Activated T-helper 17 cell treated with anti-CD3 and anti-CD28 coated beads, Interleukin-2, amount 50 U/mL, for 72 hours (primary cell): ENCODE measurements at regions not wholly inside any gene's neighbourhood (a gene's known extent, or its start where the extent isn't known, plus 50 kb on each side); places are given as distances from the start of the nearest gene placed in this dataset.
"Not testable (repeated sequence)": the region's sequence is repeated elsewhere in the genome, so short reads cannot be mapped to it uniquely, and the experiment has no call there.

ENCODE experiments used
- ATAC-seq: fragments of 150-1000 bp; cut with Tn5 transposase; replicated peaks from 2 replicates; pipeline ENCODE4 v1.10.0; 2021; ENCODE audit warnings: mild to moderate bottlenecking, moderate library complexity
- H3K27ac Mint-ChIP-seq: one replicate; pipeline ENCODE4 v1.8.0; 2022; ENCODE audit warnings: mixed read lengths
- H3K27me3 Mint-ChIP-seq: one replicate; pipeline ENCODE4 v1.8.0; 2022; ENCODE audit warnings: mixed read lengths
- H3K36me3 Mint-ChIP-seq: one replicate; pipeline ENCODE4 v1.8.0; 2022; ENCODE audit warnings: low read depth, mild to moderate bottlenecking, mixed read lengths
- H3K4me1 Mint-ChIP-seq: one replicate; pipeline ENCODE4 v1.8.0; 2022; ENCODE audit warnings: mixed read lengths
- H3K4me3 Mint-ChIP-seq: one replicate; pipeline ENCODE4 v1.8.0; 2022; ENCODE audit warnings: mild to moderate bottlenecking, mixed read lengths
- H3K9me3 Mint-ChIP-seq: one replicate; pipeline ENCODE4 v1.8.0; 2022; ENCODE audit warnings: mixed read lengths

DNA sequence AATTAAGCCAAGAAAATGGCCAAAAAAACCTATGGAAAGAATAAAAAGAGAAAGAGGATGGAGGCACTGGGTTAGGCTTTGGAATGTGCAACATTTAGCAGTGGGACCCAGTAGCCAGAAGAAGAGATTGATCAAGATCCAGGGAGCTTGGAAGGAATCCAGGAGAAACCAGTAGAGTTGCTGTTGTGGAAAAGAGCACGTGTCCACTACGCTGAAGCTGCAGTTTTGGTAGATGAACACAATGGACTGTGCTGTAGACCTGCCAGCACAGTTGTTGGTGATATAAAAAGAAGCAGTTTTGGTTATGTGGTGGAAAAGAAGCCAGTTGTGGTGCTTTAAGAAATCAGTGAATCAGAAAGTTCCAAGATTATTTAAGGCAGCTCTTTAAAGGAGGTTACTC is 802.2 kb upstream of the POM121L12 start:
- peaks cover 21% of the 10 kb centered on the region for H3K9me3 Mint-ChIP-seq
- no peaks in the 10 kb centered on the region for H3K36me3 Mint-ChIP-seq
- H3K4me3 Mint-ChIP-seq: no peak overlapping the region
- H3K27me3 Mint-ChIP-seq: no peaks in the 10 kb centered on the region
- no peak for ATAC-seq
- H3K27ac Mint-ChIP-seq: no peak overlapping the region
- H3K4me1 Mint-ChIP-seq: no peaks in the 10 kb centered on the region

DNA sequence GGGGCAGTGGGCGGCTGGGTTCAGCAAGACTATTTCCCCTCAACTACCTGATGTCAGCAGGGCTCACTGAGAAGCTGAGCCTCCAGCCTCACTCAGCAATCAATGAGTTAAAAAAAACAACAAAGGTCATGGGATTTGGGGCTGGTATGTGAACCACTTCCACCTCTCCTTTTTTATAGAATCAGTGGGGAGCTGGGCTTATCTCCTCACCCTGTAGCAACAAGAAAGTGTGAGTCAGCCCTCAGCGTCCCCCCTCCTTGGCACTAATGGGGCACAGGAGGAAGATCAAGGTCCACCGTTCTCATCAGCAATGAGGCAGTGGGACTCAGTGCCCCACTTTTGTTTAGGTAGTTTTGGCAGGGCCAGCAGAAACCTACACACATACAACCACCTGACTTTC is 823.5 kb upstream of the POM121L12 start:
- Mint-ChIP-seq H3K36me3 (no peaks in the 10 kb centered on the region), H3K27me3 (no peaks in the 10 kb centered on the region), H3K27ac (no peak overlapping the region), H3K4me3 (no peak overlapping the region), H3K9me3 (peaks cover 10% of the 10 kb centered on the region), H3K4me1 (no peaks in the 10 kb centered on the region)
- no peak for ATAC-seq

DNA sequence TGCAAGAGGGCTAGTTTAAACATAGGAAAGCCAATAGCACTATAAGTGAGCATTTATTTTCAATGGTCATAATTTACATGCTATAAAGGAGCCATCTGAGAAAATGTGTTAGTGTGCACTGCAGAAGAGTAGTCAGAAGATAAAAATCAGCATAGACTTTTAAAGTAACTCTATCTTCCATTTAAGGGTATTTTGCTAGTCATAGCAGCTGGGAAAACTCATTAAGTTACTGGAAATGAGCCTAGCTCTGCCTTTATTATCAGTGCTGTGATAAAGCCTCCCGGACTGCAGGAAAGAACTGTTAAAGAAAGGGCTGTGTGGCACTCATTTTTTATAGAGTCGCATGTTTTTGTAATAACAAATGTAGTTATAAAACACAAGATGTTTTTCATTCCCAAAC is 825.8 kb upstream of the POM121L12 start:
- H3K27me3 Mint-ChIP-seq: no peaks in the 10 kb centered on the region
- no peak overlapping the region for H3K27ac Mint-ChIP-seq
- peaks cover 8% of the 10 kb centered on the region for H3K9me3 Mint-ChIP-seq

DNA sequence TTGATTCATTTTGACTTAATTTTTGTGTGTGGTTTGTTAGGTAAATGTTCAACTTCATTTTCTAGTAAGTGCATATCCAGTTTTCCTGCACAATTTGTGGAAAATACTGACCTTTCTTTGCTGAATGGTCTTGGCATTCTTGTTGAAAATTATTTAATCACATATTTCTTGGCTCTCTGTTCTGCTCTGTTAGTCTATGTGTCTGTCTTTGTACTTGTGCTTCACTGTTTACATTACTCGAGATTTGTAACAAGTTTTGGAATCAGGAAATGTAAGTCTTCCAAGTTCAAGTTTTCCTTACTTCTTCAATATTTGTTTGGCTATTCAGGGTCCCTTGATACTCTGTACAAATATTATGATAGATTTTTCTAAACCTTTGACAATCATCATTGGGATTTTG is 838.2 kb upstream of the POM121L12 start:
- no peak overlapping the region for H3K4me3 Mint-ChIP-seq
- H3K27me3 Mint-ChIP-seq: no peaks in the 10 kb centered on the region
- no peaks in the 10 kb centered on the region for H3K4me1 Mint-ChIP-seq
- no peaks in the 10 kb centered on the region for H3K36me3 Mint-ChIP-seq
- no peak overlapping the region for H3K27ac Mint-ChIP-seq
- no peak for ATAC-seq
- peaks cover 16% of the 10 kb centered on the region for H3K9me3 Mint-ChIP-seq

More for the DNA sequence above, 825.8 kb upstream of the POM121L12 start:
- no peak for ATAC-seq
- Mint-ChIP-seq H3K36me3 (no peaks in the 10 kb centered on the region), H3K4me1 (no peaks in the 10 kb centered on the region), H3K4me3 (no peak overlapping the region)

DNA sequence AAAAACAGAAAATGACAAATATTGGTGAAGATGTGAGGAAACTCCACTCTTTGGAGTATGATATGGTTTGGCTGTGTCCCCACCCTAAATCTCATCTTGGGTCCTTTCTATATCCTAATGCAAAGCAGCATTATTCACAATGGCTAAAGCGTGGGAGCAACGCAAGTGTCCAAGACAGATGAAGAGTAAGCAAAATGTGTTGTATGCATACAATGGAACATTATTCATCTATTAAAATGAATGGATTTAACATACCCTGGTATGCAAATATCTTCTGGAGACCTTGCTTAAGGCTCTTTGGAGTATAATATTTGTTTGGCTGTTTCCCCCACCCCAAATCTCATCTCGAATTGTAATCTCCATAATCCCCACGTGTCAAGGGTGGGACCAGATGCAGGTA is 839.8 kb upstream of the POM121L12 start:
- no peaks in the 10 kb centered on the region for H3K4me1 Mint-ChIP-seq
- no peaks in the 10 kb centered on the region for H3K36me3 Mint-ChIP-seq
- no peak for ATAC-seq
- no peaks in the 10 kb centered on the region for H3K27me3 Mint-ChIP-seq
- no peak overlapping the region for H3K27ac Mint-ChIP-seq
- peaks cover 20% of the 10 kb centered on the region for H3K9me3 Mint-ChIP-seq
- H3K4me3 Mint-ChIP-seq: no peak overlapping the region

DNA sequence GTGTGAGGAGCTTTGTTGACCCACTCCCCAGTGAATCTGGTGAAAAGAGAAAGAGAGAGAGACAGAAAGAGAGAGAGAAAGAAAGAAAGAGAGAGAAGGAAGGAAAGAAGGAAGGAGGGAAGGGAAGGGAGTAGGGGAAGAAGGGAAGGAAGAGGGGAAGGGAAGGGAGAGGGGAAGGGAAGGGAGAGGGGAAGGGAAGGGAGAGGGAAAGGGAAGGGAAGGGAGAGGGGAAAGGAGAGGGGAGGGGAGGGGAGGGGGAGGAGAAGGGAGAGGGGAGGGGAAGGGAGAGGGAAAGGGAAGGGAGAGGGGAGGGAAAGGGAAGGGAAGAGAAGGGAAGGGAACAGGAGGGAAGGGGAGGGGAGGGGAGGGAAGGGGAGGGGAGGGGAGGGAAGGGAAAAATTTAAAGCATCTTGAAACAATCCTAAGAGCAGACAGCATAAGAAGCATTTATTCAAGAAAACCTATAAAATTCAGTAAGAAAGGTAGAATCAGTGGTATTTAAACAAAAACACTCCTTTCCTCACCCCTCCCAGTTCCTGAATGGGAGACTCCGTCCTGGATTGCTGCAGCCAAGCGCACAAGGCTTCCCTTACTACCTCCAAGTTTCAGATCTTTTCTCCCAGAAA is 846.2 kb upstream of the POM121L12 start:
- Mint-ChIP-seq H3K9me3 (peaks cover 15% of the 10 kb centered on the region), H3K4me1 (no peaks in the 10 kb centered on the region), H3K4me3 (no peak overlapping the region), H3K27ac (no peak overlapping the region), H3K27me3 (no peaks in the 10 kb centered on the region), H3K36me3 (no peaks in the 10 kb centered on the region)
- no peak for ATAC-seq

DNA sequence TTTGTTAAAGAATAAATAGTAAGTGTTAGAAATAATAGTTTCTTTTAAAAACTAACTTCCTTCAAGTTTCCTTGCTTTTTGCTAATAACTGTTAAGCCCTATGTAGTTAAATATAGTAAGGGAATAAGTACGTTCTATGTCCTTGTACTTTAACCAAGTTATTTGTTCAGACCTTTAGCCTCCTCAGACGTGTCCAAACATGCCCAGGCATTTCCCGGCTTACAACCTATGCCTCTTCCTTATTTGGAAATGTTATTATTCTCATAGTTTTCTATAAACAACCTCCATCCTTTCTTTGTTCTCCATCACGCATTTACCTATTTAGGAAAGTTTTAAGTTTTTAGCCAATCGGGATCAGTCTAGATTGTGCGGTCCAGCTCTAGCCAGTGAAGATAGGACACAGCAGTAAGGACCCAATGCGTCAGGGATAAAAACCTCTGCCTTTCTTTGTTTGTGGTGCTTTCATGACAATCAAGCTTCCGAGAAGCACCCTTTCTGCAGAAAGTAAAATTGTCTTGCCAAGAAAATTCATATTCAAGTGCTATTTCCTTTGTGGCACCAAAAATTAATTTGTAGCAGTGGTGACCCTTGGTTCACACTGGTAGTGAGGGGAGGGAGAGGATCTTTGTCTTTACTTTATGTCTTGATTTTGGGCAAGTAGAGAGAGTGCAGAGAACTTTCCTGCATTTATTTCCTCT is 851.3 kb upstream of the POM121L12 start:
- H3K36me3 Mint-ChIP-seq: no peaks in the 10 kb centered on the region
- peaks cover 19% of the 10 kb centered on the region for H3K9me3 Mint-ChIP-seq
- H3K4me1 Mint-ChIP-seq: no peaks in the 10 kb centered on the region
- H3K27ac Mint-ChIP-seq: no peak overlapping the region
- no peak for ATAC-seq
- no peaks in the 10 kb centered on the region for H3K27me3 Mint-ChIP-seq
- H3K4me3 Mint-ChIP-seq: no peak overlapping the region

DNA sequence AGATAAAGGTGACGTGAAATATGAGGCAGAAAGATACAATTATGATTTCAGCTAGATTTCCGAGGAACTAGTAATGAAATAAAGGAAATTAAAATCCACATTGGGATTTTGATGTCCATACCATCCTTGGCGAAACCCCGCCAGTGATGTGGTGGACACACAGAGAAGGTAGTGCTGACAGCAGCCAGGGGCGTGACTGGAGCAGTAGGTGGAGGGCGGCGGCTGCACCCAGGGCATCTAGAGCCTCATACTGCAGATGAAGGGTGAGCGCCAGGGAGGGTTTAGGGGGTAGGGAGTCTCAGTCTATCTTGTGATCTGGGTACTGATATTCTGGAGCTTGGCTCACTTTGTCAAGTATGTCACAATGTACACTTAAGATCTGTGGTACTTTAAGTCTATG is 855.5 kb upstream of the POM121L12 start:
- H3K36me3 Mint-ChIP-seq: no peaks in the 10 kb centered on the region
- ATAC-seq: no peak
- no peak overlapping the region for H3K27ac Mint-ChIP-seq
- peaks cover 11% of the 10 kb centered on the region for H3K9me3 Mint-ChIP-seq
- no peaks in the 10 kb centered on the region for H3K4me1 Mint-ChIP-seq
- H3K27me3 Mint-ChIP-seq: no peaks in the 10 kb centered on the region
- H3K4me3 Mint-ChIP-seq: no peak overlapping the region

DNA sequence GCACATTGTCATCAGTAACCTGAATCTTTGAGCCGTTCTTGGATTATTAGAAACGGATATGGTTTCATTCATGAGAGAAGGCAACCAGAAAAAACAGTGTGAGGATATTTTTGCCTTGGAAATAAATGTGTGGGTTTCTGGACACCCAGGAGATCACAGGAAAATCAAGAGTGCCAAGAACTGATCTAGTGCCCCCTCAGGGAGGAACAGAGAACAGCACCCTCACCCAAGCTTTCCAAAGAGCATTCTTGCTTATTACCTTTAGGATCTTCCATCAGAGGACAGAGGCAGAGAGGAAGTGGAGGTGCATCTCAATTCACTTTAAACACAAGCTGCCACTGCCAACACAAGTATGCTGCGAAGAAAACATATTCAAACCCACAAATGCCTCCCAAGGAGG is 851.5 kb upstream of the COBL start:
- H3K4me1 Mint-ChIP-seq: no peaks in the 10 kb centered on the region
- H3K9me3 Mint-ChIP-seq: peaks cover 16% of the 10 kb centered on the region
- ATAC-seq: no peak
- H3K4me3 Mint-ChIP-seq: no peak overlapping the region
- no peaks in the 10 kb centered on the region for H3K36me3 Mint-ChIP-seq
- no peak overlapping the region for H3K27ac Mint-ChIP-seq
- no peaks in the 10 kb centered on the region for H3K27me3 Mint-ChIP-seq

DNA sequence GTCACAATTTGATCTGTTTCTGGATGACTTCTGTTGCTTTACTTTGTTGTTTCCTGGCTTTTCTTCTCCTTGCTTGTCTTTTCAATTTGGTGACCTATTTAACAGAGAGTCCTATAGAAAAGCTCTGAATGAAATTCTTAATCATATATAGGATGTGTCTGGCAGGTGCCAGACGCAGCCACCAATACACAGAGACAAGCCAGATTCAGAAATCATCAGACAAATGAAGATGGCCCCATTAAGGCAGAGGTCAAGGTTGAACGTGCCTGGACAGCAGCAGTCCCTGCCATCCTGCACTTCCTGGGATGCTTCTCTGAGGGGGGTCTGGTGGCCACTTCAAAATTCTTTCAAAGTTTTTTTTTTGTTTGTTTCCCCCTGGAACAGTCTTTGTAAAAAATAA is 846.7 kb upstream of the COBL start:
- Mint-ChIP-seq H3K4me1 (no peaks in the 10 kb centered on the region), H3K27ac (no peak overlapping the region), H3K4me3 (no peak overlapping the region), H3K9me3 (peaks cover 9% of the 10 kb centered on the region), H3K27me3 (no peaks in the 10 kb centered on the region), H3K36me3 (no peaks in the 10 kb centered on the region)
- no peak for ATAC-seq

DNA sequence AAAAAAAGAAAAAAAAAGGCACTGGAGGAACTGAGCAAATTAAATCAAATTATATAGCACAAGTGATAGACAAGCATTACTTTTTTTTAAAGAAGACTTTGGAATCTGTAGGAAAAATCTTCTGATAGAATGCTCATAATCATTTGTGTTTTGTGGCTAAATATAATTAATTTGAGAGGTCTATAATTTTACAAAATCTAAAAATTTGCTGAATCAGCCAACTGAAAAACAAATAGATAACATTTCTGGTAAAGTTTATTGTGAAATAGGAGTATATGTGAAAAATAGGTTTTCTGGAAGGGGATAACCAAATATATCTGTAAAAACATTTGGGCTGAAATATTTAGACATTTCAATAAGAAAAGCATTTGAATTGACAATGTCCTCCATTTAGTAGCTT is 844.9 kb upstream of the COBL start:
- Mint-ChIP-seq H3K27me3 (no peaks in the 10 kb centered on the region), H3K36me3 (no peaks in the 10 kb centered on the region), H3K4me1 (no peaks in the 10 kb centered on the region), H3K27ac (no peak overlapping the region), H3K4me3 (no peak overlapping the region), H3K9me3 (peaks cover 15% of the 10 kb centered on the region)
- no peak for ATAC-seq

DNA sequence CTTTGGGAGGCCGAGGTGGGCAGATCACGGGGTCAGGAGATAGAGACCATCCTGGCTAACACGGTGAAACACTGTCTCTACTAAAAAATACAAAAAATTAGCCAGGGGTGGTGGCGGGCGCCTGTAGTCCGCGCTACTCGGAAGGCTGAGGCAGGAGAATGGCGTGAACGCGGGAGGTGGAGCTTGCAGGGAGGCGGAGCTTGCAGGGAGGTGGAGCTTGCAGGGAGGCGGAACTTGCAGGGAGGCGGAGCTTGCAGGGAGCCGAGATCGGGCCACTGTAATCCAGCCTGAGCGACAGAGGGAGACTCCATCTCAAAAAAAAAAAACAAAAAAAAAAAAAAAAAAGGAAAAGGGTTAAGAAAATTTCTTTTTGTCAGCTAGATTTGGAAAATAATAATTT is 842.8 kb upstream of the COBL start:
- H3K9me3 Mint-ChIP-seq: peaks cover 15% of the 10 kb centered on the region
- H3K27ac Mint-ChIP-seq, H3K4me3 Mint-ChIP-seq, H3K4me1 Mint-ChIP-seq, H3K27me3 Mint-ChIP-seq, ATAC-seq, H3K36me3 Mint-ChIP-seq: not testable (repeated sequence)

DNA sequence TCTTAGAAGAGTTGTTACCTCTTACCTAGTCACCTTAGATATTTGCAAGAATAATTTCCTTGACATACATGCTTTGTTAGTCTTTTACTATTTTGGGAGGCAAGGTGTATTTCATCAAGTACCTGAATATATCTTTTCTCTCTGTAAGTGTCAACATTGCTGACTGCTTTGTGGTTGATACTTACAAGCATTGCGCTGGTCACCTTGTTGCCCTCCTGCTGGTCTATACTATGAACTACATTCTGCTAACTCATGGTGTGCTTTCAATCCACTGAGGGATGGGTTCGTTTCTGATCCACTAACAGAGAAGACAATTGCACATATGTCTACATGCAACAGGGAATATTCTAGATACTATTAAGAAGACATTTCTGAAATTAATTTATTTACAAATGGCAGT is 837.8 kb upstream of the COBL start:
- Mint-ChIP-seq H3K27ac (no peak overlapping the region), H3K27me3 (no peaks in the 10 kb centered on the region)
- ATAC-seq: no peak

DNA sequence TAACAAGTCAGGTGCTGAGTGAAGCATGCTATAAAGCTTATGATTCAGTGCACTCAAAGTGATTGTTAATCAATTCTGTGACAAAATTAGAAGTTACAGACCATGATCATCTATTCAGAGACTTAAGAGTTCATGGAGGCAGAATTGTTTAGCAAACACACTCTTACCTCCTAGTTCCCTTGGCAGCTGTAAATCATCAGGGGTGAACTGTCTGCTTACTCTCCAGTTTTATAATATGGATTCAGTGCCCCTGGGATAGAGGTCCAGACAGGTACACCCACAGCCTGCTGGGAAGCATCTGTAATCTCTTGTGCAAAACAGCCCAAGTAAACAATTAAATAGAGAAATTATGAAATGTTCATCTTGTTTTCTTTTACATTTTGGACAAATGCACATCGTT is 835.0 kb upstream of the COBL start:
- Mint-ChIP-seq H3K4me1 (no peaks in the 10 kb centered on the region), H3K27me3 (no peaks in the 10 kb centered on the region), H3K36me3 (no peaks in the 10 kb centered on the region), H3K27ac (no peak overlapping the region), H3K9me3 (peaks cover 18% of the 10 kb centered on the region), H3K4me3 (no peak overlapping the region)
- no peak for ATAC-seq

More for the DNA sequence above, 837.8 kb upstream of the COBL start:
- no peaks in the 10 kb centered on the region for H3K4me1 Mint-ChIP-seq
- H3K9me3 Mint-ChIP-seq: peaks cover 26% of the 10 kb centered on the region
- no peaks in the 10 kb centered on the region for H3K36me3 Mint-ChIP-seq
- H3K4me3 Mint-ChIP-seq: no peak overlapping the region

DNA sequence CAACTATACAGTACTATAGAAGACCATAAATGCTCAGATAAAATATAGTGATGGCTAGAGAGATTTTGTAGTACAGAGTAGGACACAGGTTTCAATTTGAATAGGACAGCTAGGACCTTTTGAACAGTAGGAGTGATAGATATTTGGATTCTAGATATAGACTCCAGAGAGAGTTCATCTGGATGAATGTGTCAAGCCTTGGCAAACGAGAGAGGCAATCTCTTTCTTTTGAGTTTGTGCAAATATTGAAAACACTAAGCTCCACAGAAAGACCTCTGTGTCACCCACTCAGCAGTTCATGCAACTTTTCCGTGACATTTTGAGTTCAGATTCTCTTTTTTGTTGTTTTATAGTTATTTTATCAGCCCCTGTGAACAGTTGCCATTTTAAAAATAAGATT is 834.3 kb upstream of the COBL start:
- Mint-ChIP-seq H3K36me3 (no peaks in the 10 kb centered on the region), H3K4me1 (no peaks in the 10 kb centered on the region), H3K27me3 (no peaks in the 10 kb centered on the region), H3K27ac (no peak overlapping the region), H3K4me3 (no peak overlapping the region), H3K9me3 (peaks cover 18% of the 10 kb centered on the region)
- no peak for ATAC-seq
